CD4-positive, CD25-positive, alpha-beta regulatory T cell (primary cell): ENCODE measurements at regions not wholly inside any gene's neighbourhood (a gene's known extent, or its start where the extent isn't known, plus 50 kb on each side); places are given as distances from the start of the nearest gene placed in this dataset.

ENCODE experiments used
- ATAC-seq, 2 donors: fragments of 150-1000 bp; cut with Tn5 transposase; one replicate each; pipeline ENCODE4 v1.10.0; 2021; ENCODE audit warnings: low read depth in 2 of 2, moderate number of reproducible peaks in 2 of 2, moderate library complexity in 1 of 2
- DNase-seq, 3 donors: peaks; one replicate each; pipeline versions ENCODE4 v3.0.0 to v3.0.0-alpha.2; 2012 to 2022; ENCODE audit warnings: mixed read lengths in 1 of 3
- H3K27ac ChIP-seq: one replicate; pipeline ENCODE4 v1.7.0; 2013; ENCODE audit warnings: mild to moderate bottlenecking, low read length; ENCODE audit not compliant: insufficient read depth, poor library complexity, severe bottlenecking
- H3K27me3 ChIP-seq: one replicate; pipeline ENCODE4 v1.7.0; 2013; ENCODE audit warnings: low read length; ENCODE audit not compliant: control insufficient read depth, insufficient read depth
- H3K36me3 ChIP-seq: one replicate; pipeline ENCODE4 v1.7.0; 2013; ENCODE audit warnings: mild to moderate bottlenecking, low read length, moderate library complexity; ENCODE audit not compliant: control insufficient read depth, insufficient read depth
- H3K4me1 ChIP-seq: 2 replicates; pipeline ENCODE4 v1.7.0; 2013; ENCODE audit warnings: mild to moderate bottlenecking, low read length; ENCODE audit not compliant: insufficient read depth, control insufficient read depth, poor library complexity, severe bottlenecking
- H3K4me3 ChIP-seq: one replicate; pipeline ENCODE4 v1.7.0; 2013; ENCODE audit warnings: low read depth, mild to moderate bottlenecking, low read length, moderate library complexity
- H3K9me3 ChIP-seq, 2 experiments: 1 replicate in 1 of 2; 2 replicates in 1 of 2; pipeline ENCODE4 v1.7.0; 2013; ENCODE audit warnings: low read length in 2 of 2, mild to moderate bottlenecking in 1 of 2, moderate library complexity in 1 of 2; ENCODE audit not compliant: control insufficient read depth in 2 of 2
- H3K27ac Mint-ChIP-seq, 3 donors: one replicate each; pipeline ENCODE4 v1.8.0; 2020 to 2022; ENCODE audit warnings: mild to moderate bottlenecking in 3 of 3, mixed read lengths in 3 of 3, moderate library complexity in 2 of 3
- H3K27me3 Mint-ChIP-seq: one replicate; pipeline ENCODE4 v1.8.0; 2022; ENCODE audit warnings: mild to moderate bottlenecking, mixed read lengths
- H3K36me3 Mint-ChIP-seq: one replicate; pipeline ENCODE4 v1.8.0; 2020; ENCODE audit warnings: mixed read lengths
- H3K4me1 Mint-ChIP-seq, 4 donors: one replicate each; pipeline ENCODE4 v1.8.0; 2020 to 2022; ENCODE audit warnings: mixed read lengths in 4 of 4, mild to moderate bottlenecking in 1 of 4
- H3K4me3 Mint-ChIP-seq, 4 donors: one replicate each; pipeline ENCODE4 v1.8.0; 2020 to 2022; ENCODE audit warnings: mild to moderate bottlenecking in 4 of 4, mixed read lengths in 4 of 4, moderate library complexity in 3 of 4
- H3K9me3 Mint-ChIP-seq, 7 donors: one replicate each; pipeline ENCODE4 v1.8.0; 2020 to 2022; ENCODE audit warnings: mixed read lengths in 7 of 7, mild to moderate bottlenecking in 3 of 7, moderate library complexity in 2 of 7

GRCh38 chr5:66518753-66519152 is 77.4 kb upstream of the MAST4 start:
- H3K27me3 ChIP-seq, result no peaks in the 10 kb centered on the region
- DNase-seq (no peak), ATAC-seq (no peak)
- Mint-ChIP-seq H3K27me3 (no peaks in the 10 kb centered on the region), H3K27ac (no peak overlapping the region), H3K4me3 (no peak overlapping the region), H3K9me3 (peaks cover 1 to 15% (median 4%) of the 10 kb centered on the region in 7 donors), H3K36me3 (no peaks in the 10 kb centered on the region), H3K4me1 (no peaks in the 10 kb centered on the region)
- H3K36me3 ChIP-seq, result no peaks in the 10 kb centered on the region
- H3K4me1 ChIP-seq, result no peaks in the 10 kb centered on the region
- peaks cover 4 to 10% of the 10 kb centered on the region in 2 experiments for H3K9me3 ChIP-seq
- H3K4me3 ChIP-seq, result no peak overlapping the region
- no peak overlapping the region for H3K27ac ChIP-seq

- H3K27me3 Mint-ChIP-seq, result peaks cover 5% of the 10 kb centered on the region
- H3K27me3 ChIP-seq, result no peaks in the 10 kb centered on the region
- H3K9me3 ChIP-seq, result peaks cover 4 to 10% of the 10 kb centered on the region in 2 experiments
- no peak overlapping the region for H3K4me3 Mint-ChIP-seq
- peaks cover 0 to 15% (median 3%) of the 10 kb centered on the region in 7 donors for H3K9me3 Mint-ChIP-seq
- H3K36me3 ChIP-seq, result no peaks in the 10 kb centered on the region
- H3K36me3 Mint-ChIP-seq, result no peaks in the 10 kb centered on the region
- ATAC-seq, result no peak
- H3K4me1 Mint-ChIP-seq, result no peaks in the 10 kb centered on the region
- no peak for DNase-seq
- H3K4me3 ChIP-seq, result no peak overlapping the region
- H3K27ac ChIP-seq, result no peak overlapping the region
- H3K4me1 ChIP-seq, result no peaks in the 10 kb centered on the region
- H3K27ac Mint-ChIP-seq, result no peak overlapping the region
Observed at GRCh38 chr5:66519626-66520025, 76.6 kb upstream of the MAST4 start.

GRCh38 chr5:66520854-66521253 is 75.3 kb upstream of the MAST4 start:
- Mint-ChIP-seq H3K27me3 (peaks cover 5% of the 10 kb centered on the region), H3K9me3 (peaks cover 0 to 15% (median 2%) of the 10 kb centered on the region in 7 donors), H3K4me1 (no peaks in the 10 kb centered on the region), H3K36me3 (no peaks in the 10 kb centered on the region), H3K27ac (no peak overlapping the region), H3K4me3 (no peak overlapping the region)
- DNase-seq (no peak), ATAC-seq (no peak)
- H3K4me3 ChIP-seq, result no peak overlapping the region
- H3K36me3 ChIP-seq, result no peaks in the 10 kb centered on the region
- H3K4me1 ChIP-seq, result no peaks in the 10 kb centered on the region
- no peaks in the 10 kb centered on the region for H3K27me3 ChIP-seq
- H3K9me3 ChIP-seq, result peaks cover 4 to 10% of the 10 kb centered on the region in 2 experiments
- no peak overlapping the region for H3K27ac ChIP-seq

- Histone ChIP-seq H3K36me3 (no peaks in the 10 kb centered on the region), H3K4me1 (no peaks in the 10 kb centered on the region), H3K9me3 (no peaks in the 10 kb centered on the region), H3K27me3 (peaks cover 2% of the 10 kb centered on the region), H3K4me3 (no peak overlapping the region), H3K27ac (no peak overlapping the region)
- Mint-ChIP-seq H3K27me3 (peaks cover 8% of the 10 kb centered on the region), H3K27ac (no peak overlapping the region), H3K36me3 (no peaks in the 10 kb centered on the region), H3K4me3 (no peak overlapping the region), H3K4me1 (no peaks in the 10 kb centered on the region), H3K9me3 (peaks cover 0 to 4% (median 1%) of the 10 kb centered on the region in 7 donors)
- no peak for ATAC-seq
- no peak for DNase-seq
Observed at GRCh38 chr5:66527478-66528035, 68.6 kb upstream of the MAST4 start.

- Mint-ChIP-seq H3K9me3 (peaks cover 0 to 4% (median 0%) of the 10 kb centered on the region in 7 donors), H3K4me3 (no peak overlapping the region), H3K4me1 (no peaks in the 10 kb centered on the region), H3K36me3 (no peaks in the 10 kb centered on the region), H3K27me3 (peaks cover 8% of the 10 kb centered on the region), H3K27ac (no peak overlapping the region)
- DNase-seq (no peak), ATAC-seq (no peak)
- H3K4me3 ChIP-seq, result no peak overlapping the region
- H3K9me3 ChIP-seq, result no peaks in the 10 kb centered on the region
- H3K27ac ChIP-seq, result no peak overlapping the region
- peaks cover 4% of the 10 kb centered on the region for H3K27me3 ChIP-seq
- no peaks in the 10 kb centered on the region for H3K36me3 ChIP-seq
- H3K4me1 ChIP-seq, result no peaks in the 10 kb centered on the region
Observed at GRCh38 chr5:66529182-66529581, 67.0 kb upstream of the MAST4 start.

GRCh38 chr5:66529704-66530103 is 66.5 kb upstream of the MAST4 start:
- H3K4me1 Mint-ChIP-seq, result no peaks in the 10 kb centered on the region
- DNase-seq, result no peak
- Histone ChIP-seq H3K36me3 (no peaks in the 10 kb centered on the region), H3K4me1 (no peaks in the 10 kb centered on the region), H3K27ac (no peak overlapping the region), H3K9me3 (no peaks in the 10 kb centered on the region), H3K4me3 (no peak overlapping the region), H3K27me3 (peaks cover 4% of the 10 kb centered on the region)
- no peak for ATAC-seq
- no peak overlapping the region for H3K27ac Mint-ChIP-seq
- H3K36me3 Mint-ChIP-seq, result no peaks in the 10 kb centered on the region
- no peak overlapping the region for H3K4me3 Mint-ChIP-seq
- peaks cover 4% of the 10 kb centered on the region for H3K27me3 Mint-ChIP-seq
- H3K9me3 Mint-ChIP-seq, result peaks cover 0 to 4% (median 0%) of the 10 kb centered on the region in 7 donors

- no peak overlapping the region for H3K27ac Mint-ChIP-seq
- peaks cover 6% of the 10 kb centered on the region for H3K27me3 Mint-ChIP-seq
- no peak overlapping the region for H3K4me3 Mint-ChIP-seq
- Histone ChIP-seq H3K4me3 (no peak overlapping the region), H3K27ac (no peak overlapping the region), H3K36me3 (no peaks in the 10 kb centered on the region), H3K4me1 (no peaks in the 10 kb centered on the region), H3K9me3 (no peaks in the 10 kb centered on the region), H3K27me3 (no peaks in the 10 kb centered on the region)
- H3K36me3 Mint-ChIP-seq, result no peaks in the 10 kb centered on the region
- H3K4me1 Mint-ChIP-seq, result no peaks in the 10 kb centered on the region
- no peak for ATAC-seq
- no peak for DNase-seq
- H3K9me3 Mint-ChIP-seq, result peaks cover 0 to 5% (median 0%) of the 10 kb centered on the region in 7 donors
Observed at GRCh38 chr5:66538126-66538525, 58.1 kb upstream of the MAST4 start.

- Mint-ChIP-seq H3K27me3 (peaks cover 6% of the 10 kb centered on the region), H3K4me3 (no peak overlapping the region), H3K4me1 (no peaks in the 10 kb centered on the region), H3K9me3 (peaks cover 0 to 5% (median 0%) of the 10 kb centered on the region in 7 donors), H3K36me3 (no peaks in the 10 kb centered on the region), H3K27ac (no peak overlapping the region)
- no peak for DNase-seq
- Histone ChIP-seq H3K4me3 (no peak overlapping the region), H3K4me1 (no peaks in the 10 kb centered on the region), H3K27ac (no peak overlapping the region), H3K27me3 (no peaks in the 10 kb centered on the region), H3K9me3 (no peaks in the 10 kb centered on the region), H3K36me3 (no peaks in the 10 kb centered on the region)
- ATAC-seq, result no peak
Observed at GRCh38 chr5:66538531-66538930, 57.7 kb upstream of the MAST4 start.
